ENCODE measurements at regions not wholly inside any gene's neighbourhood (a gene's known extent, or its start where the extent isn't known, plus 50 kb on each side); places are given as distances from the start of the nearest gene placed in this dataset.

DNA sequence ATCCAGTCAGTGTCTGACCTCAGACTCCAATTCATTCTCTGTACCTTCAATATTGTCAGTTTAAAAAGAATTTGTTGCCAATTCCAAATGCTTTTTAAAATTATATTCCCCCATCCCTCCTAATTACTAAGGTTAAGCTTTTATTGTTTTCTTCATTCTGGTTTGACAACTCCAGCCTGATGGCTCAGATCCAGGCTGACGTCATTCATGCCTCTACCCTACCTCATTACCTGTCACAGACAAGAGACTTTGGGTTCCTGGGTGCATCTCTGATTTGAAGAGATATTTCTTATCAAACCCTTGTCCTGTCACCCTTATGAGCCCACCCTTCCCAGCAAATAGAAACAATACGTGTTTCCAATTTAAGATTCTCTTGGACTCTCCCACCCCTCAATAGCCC, 300.2 kb upstream of the CLNK start:
- TF ChIP-seq, protein P1, sequence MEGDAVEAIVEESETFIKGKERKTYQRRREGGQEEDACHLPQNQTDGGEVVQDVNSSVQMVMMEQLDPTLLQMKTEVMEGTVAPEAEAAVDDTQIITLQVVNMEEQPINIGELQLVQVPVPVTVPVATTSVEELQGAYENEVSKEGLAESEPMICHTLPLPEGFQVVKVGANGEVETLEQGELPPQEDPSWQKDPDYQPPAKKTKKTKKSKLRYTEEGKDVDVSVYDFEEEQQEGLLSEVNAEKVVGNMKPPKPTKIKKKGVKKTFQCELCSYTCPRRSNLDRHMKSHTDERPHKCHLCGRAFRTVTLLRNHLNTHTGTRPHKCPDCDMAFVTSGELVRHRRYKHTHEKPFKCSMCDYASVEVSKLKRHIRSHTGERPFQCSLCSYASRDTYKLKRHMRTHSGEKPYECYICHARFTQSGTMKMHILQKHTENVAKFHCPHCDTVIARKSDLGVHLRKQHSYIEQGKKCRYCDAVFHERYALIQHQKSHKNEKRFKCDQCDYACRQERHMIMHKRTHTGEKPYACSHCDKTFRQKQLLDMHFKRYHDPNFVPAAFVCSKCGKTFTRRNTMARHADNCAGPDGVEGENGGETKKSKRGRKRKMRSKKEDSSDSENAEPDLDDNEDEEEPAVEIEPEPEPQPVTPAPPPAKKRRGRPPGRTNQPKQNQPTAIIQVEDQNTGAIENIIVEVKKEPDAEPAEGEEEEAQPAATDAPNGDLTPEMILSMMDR (IDR thresholded peaks at IDR 0.05 in 4 of 5, conservative IDR thresholded peaks at IDR 0.05 in 1 of 5) = no peak
- TF ChIP-seq POLR2A (IDR thresholded peaks at IDR 0.05) = no peak

Measured in gastrocnemius medialis (tissue), 4 donors.